Nephron (organoid): ENCODE measurements at regions not wholly inside any gene's neighbourhood (a gene's known extent, or its start where the extent isn't known, plus 50 kb on each side); places are given as distances from the start of the nearest gene placed in this dataset.

Source experiments
- H3K27ac Mint-ChIP-seq, 3 experiments: 2 replicates each; pipeline ENCODE4 v1.8.0; 2020; ENCODE audit warnings: mixed read lengths in 3 of 3, mild to moderate bottlenecking in 2 of 3, moderate library complexity in 1 of 3
- H3K27me3 Mint-ChIP-seq: 2 replicates; pipeline ENCODE4 v1.8.0; 2021; ENCODE audit warnings: low read depth, mild to moderate bottlenecking, moderate library complexity, mixed read lengths
- H3K36me3 Mint-ChIP-seq: 2 replicates; pipeline ENCODE4 v1.8.0; 2020; ENCODE audit warnings: low read depth, mixed read lengths
- H3K4me1 Mint-ChIP-seq: 2 replicates; pipeline ENCODE4 v1.8.0; 2020; ENCODE audit warnings: mixed read lengths
- H3K4me3 Mint-ChIP-seq, 3 experiments: 2 replicates each; pipeline ENCODE4 v1.8.0; 2020; ENCODE audit warnings: mild to moderate bottlenecking in 3 of 3, mixed read lengths in 3 of 3, moderate library complexity in 2 of 3
- H3K9me3 Mint-ChIP-seq: 2 replicates; pipeline ENCODE4 v1.8.0; 2020; ENCODE audit warnings: mixed read lengths
- CTCF ChIP-seq, 3 experiments: fragments of 200-600 bp; sonication (generic); IDR thresholded peaks; one replicate each; pipeline ENCODE4 v1.5.0; 2021; ENCODE audit warnings: antibody characterized with exemption in 3 of 3; ENCODE audit not compliant: unreplicated experiment in 3 of 3

GRCh38 chr16:49048557-49048956 is 233.1 kb downstream of the CBLN1 start:
- Mint-ChIP-seq H3K36me3 (no peaks in the 10 kb centered on the region), H3K27ac (no peak overlapping the region), H3K27me3 (peaks cover 13% of the 10 kb centered on the region), H3K4me3 (no peak overlapping the region), H3K9me3 (peaks cover 4% of the 10 kb centered on the region), H3K4me1 (peaks cover 15% of the 10 kb centered on the region)
- no peak for TF ChIP-seq CTCF (IDR thresholded peaks at IDR 0.05; ENCODE audit: unreplicated experiment in 3 of 3)

GRCh38 chr16:49036126-49036525 is 245.5 kb downstream of the CBLN1 start:
- Mint-ChIP-seq H3K9me3 (peaks cover 5% of the 10 kb centered on the region), H3K27me3 (peaks cover 3% of the 10 kb centered on the region), H3K27ac (no peak overlapping the region), H3K4me3 (no peak overlapping the region), H3K36me3 (no peaks in the 10 kb centered on the region), H3K4me1 (no peaks in the 10 kb centered on the region)
- no peak for TF ChIP-seq CTCF (IDR thresholded peaks at IDR 0.05; ENCODE audit: unreplicated experiment in 3 of 3)

- Mint-ChIP-seq H3K4me1 (peaks cover 26% of the 10 kb centered on the region), H3K9me3 (peaks cover 9% of the 10 kb centered on the region), H3K4me3 (no peak overlapping the region), H3K27me3 (peaks cover 17% of the 10 kb centered on the region), H3K36me3 (no peaks in the 10 kb centered on the region), H3K27ac (no peak overlapping the region)
- no peak for TF ChIP-seq CTCF (IDR thresholded peaks at IDR 0.05; ENCODE audit: unreplicated experiment in 3 of 3)
Measured at GRCh38 chr16:49027420-49027819, 254.2 kb downstream of the CBLN1 start.

GRCh38 chr16:49026566-49027181 is 255.0 kb downstream of the CBLN1 start:
- TF ChIP-seq CTCF (IDR thresholded peaks at IDR 0.05; ENCODE audit: unreplicated experiment in 3 of 3) = no peak
- H3K4me1 Mint-ChIP-seq = peaks cover 33% of the 10 kb centered on the region
- no peaks in the 10 kb centered on the region for H3K36me3 Mint-ChIP-seq
- H3K4me3 Mint-ChIP-seq = no peak overlapping the region
- peaks cover 9% of the 10 kb centered on the region for H3K9me3 Mint-ChIP-seq
- peak overlapping the region in 1 of 3 experiments; percentile 15 for H3K27ac Mint-ChIP-seq
- peaks cover 22% of the 10 kb centered on the region for H3K27me3 Mint-ChIP-seq

- Mint-ChIP-seq H3K4me3 (no peak overlapping the region), H3K27ac (no peak overlapping the region), H3K9me3 (peaks cover 7% of the 10 kb centered on the region), H3K27me3 (peaks cover 22% of the 10 kb centered on the region), H3K4me1 (peaks cover 51% of the 10 kb centered on the region), H3K36me3 (no peaks in the 10 kb centered on the region)
- TF ChIP-seq CTCF (IDR thresholded peaks at IDR 0.05; ENCODE audit: unreplicated experiment in 3 of 3) = no peak
Measured at GRCh38 chr16:49024896-49025295, 256.7 kb downstream of the CBLN1 start.

- no peak for TF ChIP-seq CTCF (IDR thresholded peaks at IDR 0.05; ENCODE audit: unreplicated experiment in 3 of 3)
- Mint-ChIP-seq H3K4me1 (peaks cover 59% of the 10 kb centered on the region), H3K4me3 (no peak overlapping the region), H3K9me3 (peaks cover 7% of the 10 kb centered on the region), H3K27ac (no peak overlapping the region), H3K36me3 (no peaks in the 10 kb centered on the region), H3K27me3 (peaks cover 18% of the 10 kb centered on the region)
Measured at GRCh38 chr16:49024016-49024415, 257.6 kb downstream of the CBLN1 start.
